Upper lobe of left lung (tissue), 4 donors: ENCODE measurements at regions not wholly inside any gene's neighbourhood (a gene's known extent, or its start where the extent isn't known, plus 50 kb on each side); places are given as distances from the start of the nearest gene placed in this dataset.

ENCODE experiments used
- CTCF ChIP-seq, 6 experiments: fragments of 450-650 bp in 4 of 6; fragments of 200-600 bp in 2 of 6; sonication (generic) in 2 of 6; IDR thresholded peaks; one replicate each; pipeline ENCODE4 v1.5.1; 2016 to 2019; ENCODE audit warnings: antibody characterized with exemption in 6 of 6
- EP300 ChIP-seq, 4 donors: sonication (generic); formaldehyde crosslinking; IDR thresholded peaks; one replicate each; pipeline ENCODE4 v1.5.1; 2017; ENCODE audit warnings: antibody characterized with exemption in 4 of 4, control low read depth in 2 of 4
- POLR2A ChIP-seq, 4 donors: fragments of 450-650 bp; IDR thresholded peaks; one replicate each; pipeline ENCODE4 v1.5.1; 2016 to 2017; ENCODE audit warnings: antibody characterized with exemption in 4 of 4, mild to moderate bottlenecking in 2 of 4
- POLR2AphosphoS5 ChIP-seq, 2 donors: sonication (generic); formaldehyde crosslinking; IDR thresholded peaks; one replicate each; pipeline ENCODE4 v1.5.1; 2017; ENCODE audit warnings: antibody characterized with exemption in 2 of 2

DNA sequence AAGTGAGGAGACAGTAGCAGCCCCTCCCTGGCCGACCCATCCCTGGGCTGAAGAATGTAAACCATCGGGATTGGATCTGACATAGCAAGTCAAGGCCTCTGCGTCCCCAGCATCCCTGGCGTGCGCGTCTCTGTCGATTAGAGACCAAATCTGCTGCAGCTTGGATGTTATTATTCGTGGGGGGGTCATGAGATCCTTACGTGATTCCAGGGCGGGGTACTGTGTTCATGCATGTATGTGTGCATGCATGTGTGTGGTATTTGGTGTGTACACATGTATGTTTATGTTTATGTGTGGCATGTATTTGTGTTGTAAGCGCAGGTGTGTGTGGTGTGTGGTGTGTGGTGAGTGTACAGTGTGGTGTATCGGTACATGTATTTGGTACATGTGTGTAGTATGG is 741.8 kb upstream of the SALL3 start:
- TF ChIP-seq POLR2A (IDR thresholded peaks at IDR 0.05) (no peak), POLR2AphosphoS5 (IDR thresholded peaks at IDR 0.05) (no peak), EP300 (IDR thresholded peaks at IDR 0.05) (no peak), CTCF (IDR thresholded peaks at IDR 0.05) (no peak)
